AG20443 (cell line): ENCODE measurements at regions not wholly inside any gene's neighbourhood (a gene's known extent, or its start where the extent isn't known, plus 50 kb on each side); places are given as distances from the start of the nearest gene placed in this dataset.
A peak's percentile ranks its signal among the peaks of the same experiment; 100 is the strongest.

Experiments used
- DNase-seq: peaks from one replicate; pipeline ENCODE4 v3.0.0; 2012; ENCODE audit warnings: low spot score, mixed read lengths

DNA sequence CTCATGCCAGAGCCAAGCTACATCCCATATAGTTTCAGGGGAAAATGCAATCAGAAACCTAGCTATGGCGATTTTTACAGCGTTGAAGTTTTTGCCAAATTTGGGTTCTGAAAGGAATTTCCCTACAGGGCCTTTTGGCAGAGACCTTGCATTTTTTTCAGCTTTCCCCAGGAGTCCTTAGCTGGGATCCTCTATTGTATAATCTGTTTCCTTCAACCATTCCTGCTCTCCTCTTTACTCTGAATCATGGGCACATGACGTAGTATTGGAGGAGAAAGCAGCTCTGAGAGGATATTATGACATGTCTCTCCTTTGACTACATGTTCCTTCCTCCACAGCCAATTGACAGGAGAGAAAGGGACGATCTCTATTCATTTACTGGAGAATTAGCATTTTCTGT, 118.5 kb upstream of the ERCC6L2 start:
- DNase-seq = peak; percentile 82

DNA sequence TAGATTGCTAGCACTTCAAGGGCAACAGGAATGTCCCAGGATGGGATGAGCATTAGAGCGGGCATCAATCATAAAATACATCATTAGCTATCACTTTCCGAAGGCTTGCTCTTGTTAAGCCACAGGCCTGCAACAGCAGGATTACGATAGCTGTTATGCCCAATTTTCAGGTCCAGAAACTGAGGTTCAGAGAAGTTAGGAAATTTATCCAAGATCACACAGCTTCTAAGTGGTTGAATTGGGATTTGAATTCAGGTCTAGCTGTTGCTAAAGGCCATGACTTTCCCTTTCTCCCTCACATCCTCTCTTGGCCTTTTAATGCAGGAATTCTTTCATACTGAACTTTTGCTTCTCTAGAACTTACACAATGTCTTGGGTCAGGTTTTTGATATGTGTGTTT, 119.4 kb upstream of the ERCC6L2 start:
- no peak for DNase-seq

DNA sequence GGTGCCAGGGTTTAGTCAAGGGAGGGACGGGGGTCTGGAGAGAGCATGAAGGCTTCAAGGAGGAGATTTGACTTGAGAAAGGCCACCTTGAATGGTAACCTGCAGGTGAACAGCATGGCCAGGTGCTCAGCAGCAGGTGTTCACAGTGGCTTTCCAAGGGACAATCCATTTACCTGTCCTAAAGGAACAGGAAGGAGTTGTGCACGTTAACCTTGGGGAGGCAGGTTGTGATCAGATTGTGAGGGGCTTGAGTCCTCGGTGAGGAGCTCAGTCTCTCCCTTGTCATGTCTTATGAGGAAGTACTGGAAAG, 120.1 kb upstream of the ERCC6L2 start:
- no peak for DNase-seq

DNA sequence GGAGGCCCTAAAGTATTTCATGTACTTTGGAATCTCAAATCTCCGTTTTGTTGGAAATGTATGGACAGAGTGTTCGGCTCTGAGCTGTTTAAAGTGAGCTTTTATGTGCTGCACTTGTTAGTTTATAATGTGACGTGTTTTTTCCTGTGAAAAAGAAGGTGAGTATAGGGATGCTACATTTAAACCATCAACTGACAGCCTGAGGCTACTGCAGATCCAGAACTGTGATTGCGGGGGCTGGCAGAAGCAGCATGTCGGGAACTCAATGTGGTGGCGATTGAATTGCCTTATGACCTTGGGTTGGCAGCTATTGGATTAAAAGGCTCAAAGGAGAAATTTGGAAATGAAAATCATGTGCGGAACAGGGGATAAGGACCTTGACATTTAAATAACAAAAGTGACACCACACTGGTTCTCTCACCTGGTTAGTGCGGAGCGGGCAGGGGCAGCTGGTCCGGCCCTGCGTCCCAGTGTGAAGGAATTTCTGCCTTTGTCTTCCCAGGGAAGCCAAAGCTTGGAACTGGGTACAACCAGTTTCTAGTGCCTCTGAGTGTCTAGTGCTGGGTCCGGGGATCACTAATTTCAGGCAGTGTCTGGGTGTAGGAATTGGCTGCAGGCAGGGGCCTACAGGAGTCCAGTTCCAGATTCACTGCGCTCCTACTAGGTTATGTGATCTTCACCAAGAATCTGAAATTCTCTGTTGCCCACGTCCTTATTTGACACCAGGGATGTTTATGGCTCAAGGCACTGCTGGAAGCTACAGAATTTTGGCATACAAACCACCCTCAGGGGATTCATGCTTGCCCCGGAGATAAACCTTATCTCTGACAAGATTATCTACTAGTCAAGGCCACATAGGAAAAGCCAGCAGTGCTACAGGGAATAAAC, 120.7 kb upstream of the ERCC6L2 start:
- DNase-seq = no peak

DNA sequence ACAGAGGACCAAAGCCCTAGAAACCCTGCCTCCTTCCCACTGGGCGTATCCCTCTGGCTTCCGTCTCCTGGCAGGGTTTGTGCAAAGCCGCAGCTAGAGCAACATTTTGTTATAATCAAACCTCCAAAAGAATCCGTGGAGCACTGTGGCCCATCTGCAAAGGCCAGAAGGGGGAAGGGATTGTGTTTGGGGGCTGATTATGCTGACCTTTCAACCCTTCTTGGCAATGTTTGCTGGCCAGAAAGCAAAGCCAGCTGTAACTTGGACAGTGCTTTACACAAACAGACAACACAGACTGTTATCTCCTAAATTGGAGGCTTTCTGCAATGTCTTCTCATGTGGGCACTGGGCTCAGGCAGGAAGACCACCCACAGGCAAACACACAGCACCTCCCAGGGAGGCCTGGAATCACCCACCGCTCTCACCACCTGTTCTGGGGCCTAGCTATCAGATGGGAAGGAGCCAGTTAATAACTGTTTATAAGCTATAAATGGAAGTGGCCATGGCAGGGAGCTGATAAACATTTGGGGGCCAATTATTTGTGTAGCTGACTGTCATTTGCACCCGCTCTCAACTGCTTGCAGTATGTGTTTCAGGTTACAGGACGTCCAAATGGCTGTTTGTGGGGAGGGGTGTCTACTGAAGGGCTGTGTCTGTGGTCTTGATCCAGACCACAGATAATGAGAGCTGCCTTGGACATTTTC, 121.6 kb upstream of the ERCC6L2 start:
- DNase-seq = peak; percentile 33

DNA sequence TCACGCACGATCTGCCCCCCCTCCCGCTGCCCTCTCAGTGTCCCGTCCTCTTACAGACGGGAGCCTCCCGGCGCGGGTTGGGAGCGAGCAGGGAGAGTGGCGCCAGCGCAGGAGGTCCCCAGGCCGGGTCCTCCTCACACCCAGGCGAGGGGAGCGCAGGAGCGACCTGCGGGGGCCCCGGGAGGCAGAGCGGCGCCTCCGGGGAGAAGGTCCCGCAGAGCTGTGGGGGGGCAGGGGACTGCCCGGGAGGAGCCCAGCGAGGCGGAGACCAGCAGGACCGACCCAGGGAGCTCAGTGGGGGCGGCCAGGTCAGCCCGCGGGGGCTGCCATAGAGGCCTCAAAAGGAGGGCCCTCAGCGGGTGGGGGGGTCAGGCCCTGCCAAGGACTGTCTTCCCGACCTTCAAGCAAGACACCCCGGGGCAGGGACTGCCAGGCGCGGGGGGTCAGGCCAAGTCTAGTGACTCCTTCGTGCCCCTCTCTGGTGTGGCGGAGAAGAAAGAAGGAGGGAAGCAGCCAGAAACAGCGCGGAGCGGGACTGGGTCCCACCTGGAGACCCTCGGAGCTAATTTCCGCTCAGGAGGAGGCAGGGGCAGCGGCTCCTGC, 123.3 kb upstream of the ERCC6L2 start:
- no peak for DNase-seq

DNA sequence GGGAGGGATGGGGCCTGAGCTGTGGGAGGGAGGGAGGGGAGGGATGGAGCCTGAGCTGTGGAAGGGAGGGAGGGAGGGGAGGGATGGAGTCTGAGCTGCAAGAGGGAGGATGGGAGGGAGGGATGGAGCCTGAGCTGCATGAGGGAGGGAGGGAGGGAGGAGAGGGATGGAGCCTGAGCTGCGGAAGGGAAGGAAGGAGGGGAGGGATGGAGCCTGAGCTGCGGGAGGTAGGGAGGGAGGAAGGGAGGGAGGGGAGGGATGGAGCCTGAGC, 124.0 kb upstream of the ERCC6L2 start:
- DNase-seq = no peak

DNA sequence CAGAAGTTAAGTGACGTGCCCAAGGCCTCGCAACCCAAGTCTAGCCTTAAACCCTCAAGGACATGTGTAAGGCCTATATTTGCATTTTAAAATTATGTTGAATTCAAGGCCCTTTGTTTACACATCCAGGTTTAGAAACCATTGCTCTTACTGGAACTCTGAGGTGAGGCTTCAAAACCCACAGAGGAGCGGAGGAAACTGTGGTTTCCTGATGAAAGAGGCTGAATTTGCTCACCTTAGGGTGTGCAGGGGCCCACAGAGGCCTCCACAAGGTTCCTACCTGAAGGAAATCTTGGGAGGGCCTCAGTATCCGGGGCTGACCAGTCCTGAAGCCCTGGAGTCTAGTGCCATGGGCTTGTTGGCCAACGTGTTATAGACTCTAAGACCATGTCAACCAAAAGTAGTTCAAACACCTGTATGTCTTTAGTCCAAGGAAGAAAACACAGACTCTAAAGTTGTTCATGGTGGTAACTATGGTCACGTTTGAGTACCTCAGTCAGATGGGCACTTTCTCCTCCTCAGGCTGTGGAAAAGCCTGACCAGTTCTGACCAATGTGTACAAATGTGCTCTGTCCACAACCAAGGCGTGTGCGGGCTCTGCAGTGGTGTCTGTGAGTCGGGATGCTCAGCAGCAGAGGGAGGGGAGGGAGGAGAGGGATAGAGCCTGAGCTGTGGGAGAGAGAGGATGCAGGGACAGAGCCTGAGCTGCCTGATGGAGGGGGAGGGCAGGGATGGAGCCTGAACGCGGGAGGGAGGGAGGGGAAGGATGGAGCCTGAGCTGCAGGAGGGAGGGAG, 124.6 kb upstream of the ERCC6L2 start:
- no peak for DNase-seq

DNA sequence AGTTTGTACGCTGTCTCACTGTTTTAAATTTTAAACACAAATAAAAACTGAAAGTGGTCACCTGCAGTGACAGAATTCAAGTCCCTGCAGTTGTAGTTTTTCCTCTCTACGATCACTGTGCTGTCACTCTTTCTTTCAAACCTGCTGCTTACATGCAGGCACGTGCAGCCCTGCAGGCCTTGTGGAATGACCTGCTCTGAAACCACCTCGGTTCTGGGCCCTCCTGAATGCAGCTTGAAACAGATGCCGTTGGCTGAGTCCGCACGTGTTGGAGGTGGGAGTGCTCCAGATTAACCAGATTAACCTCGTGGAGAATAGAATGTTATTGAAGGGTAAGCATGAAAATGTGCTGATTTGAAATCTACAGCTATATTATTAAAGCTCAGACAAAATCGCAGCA, 126.0 kb upstream of the ERCC6L2 start:
- no peak for DNase-seq

DNA sequence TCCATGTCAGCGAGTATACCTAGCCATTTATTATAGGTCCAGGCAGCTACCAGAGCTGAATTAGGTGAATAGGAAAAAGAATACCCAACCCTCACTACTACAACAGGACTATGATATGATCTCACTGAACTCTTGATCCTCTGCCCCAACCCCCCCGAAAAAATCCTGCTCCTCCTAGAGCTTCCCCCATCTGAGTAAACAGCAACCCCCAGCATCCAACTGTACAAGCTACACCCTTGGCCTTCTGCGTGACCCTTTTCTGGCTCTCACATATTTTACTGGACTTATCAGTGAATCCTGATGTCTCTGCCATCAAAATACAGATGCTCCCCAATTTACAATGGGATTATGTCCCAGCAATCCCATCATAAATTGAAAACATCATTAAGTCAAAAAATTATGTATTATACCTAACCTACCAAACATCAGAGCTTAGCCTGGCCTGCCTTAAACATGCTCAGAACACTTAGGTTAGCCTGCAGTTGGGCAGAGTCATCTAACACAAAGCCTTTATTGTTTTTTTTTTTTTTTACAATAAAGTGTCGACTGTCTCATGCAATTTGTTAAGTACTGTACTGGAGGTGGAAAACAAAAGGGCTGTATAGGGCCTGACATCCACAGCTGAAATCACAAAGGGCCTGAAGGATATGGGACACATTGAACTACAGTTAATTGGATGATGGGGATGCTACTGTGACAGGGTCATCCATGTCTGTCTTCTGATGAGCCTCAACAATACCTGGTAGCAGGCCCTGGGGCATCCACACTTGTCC, 128.9 kb upstream of the ERCC6L2 start:
- no peak for DNase-seq

DNA sequence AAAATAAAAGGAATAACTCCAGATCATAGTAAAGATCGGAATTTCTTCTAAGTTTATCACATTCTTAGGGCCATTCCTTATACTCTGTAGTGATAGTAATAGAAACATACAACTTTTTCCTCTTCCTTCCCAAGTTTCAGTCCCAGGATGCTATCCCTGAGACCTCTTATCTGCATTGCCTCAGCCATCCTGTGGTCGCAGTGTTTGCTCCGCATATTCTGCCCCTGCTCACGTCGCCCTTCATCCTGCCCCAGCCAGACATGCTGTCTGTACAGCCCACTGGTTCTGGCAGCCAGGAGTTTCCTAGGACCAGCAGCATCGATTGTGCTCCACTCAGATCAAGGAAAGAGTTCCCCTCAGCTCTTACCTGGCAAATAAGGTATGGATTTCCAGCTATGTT, 132.7 kb upstream of the ERCC6L2 start:
- no peak for DNase-seq

DNA sequence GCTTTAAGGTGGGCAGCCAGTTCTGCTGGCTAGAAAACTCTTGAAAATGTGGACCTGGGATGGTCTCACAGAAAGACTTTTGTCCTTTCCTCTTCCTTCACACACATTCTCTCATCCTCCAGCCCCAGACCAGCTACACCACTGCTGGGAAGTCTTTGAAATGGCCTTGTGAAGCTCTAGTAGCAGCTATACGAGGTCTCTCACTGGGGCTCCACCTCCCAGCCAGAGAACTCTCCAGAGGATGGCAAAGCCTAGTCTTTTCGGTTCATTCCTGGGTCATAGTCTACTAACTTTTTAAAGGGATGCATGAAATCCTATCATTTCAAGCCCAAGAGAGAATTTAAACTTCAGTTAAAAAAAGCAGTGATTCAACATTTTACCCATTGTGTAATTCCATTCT, 133.9 kb upstream of the ERCC6L2 start:
- DNase-seq = no peak

DNA sequence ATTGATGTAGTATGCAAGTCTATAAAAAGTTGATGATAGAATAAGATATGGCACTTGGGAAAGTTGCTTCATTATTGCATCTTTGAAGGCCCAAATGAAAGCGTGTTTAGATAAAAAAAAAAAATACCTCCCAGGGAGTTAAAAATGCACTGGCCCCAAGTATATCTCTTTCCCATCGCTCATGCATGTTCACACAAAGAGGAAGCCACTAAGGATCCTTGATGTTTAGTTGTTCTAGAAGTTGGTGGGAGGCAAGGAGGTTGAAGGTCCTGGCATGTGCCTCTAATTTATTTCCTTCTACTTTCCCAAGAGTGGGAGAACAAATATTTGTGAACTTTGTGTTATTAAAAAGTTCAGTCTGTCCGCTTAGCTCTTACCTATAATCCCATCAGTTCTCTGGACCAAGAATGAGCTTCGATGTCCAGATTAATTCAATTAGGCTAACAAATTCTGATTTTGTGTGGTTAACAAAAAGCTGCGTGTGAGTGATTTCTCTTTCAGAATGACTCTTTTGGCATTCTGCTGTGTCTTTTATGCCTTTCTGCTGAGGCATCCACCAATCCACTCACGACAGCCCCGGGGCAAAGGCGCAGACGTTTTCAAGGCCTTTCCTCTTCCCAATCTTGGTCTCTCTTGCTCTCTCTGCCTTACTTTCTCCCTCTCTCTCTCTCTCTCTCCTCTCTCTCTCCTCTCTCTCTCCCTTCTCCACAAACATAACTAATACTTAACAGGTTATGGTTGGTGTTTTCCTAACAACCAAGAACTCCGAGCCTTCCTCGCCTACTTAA, 135.1 kb upstream of the ERCC6L2 start:
- DNase-seq = peak; percentile 44

DNA sequence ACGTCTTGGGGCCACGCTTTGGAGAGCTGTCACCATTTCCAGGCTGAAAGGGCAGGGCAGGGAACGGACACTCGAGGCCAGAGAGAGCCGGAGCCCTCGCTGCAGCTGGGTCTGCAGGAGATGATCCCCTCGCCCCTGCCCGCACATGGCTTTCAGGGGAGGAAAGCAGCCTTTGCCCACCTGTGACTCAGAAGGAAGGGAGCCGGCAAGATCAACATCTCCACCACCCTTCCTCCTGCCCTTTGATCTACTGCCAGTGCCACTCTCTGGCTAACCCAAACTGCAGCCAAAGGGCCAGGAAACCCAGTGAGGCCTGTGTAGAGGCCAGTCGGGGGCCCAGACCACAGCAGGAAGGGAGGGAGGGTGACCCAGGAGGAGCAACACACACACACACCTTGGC, 137.1 kb upstream of the ERCC6L2 start:
- DNase-seq = no peak

DNA sequence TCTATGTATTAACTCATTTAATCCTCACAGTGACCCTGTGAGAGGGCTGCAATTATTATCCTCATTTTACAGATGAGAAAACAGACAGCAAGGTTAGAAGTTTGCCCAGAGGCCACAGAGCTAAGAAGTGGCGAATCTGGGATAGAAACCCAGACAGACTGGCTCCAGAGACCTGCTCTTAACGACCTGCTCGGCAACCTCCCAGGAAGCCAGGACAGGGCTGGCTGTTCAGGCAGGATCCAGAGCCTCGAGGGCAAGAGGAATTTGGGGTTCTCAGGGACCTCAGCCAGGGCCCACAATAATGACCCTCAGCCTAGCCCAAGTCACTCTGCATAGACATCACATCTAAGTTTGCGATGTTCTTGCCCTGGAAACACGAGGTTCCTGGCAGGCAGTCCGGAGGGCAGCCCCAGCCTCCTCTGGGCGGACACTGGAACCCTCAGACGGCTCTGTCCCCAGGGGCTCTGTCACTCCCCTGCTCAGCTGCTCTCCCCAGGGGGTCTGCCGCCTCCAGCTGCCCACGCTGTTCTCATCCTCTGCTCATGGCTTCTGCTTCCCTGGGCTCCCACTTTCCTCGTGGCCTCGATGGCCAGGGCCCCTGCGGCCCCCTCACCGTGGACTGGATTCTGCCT, 138.5 kb upstream of the ERCC6L2 start:
- no peak for DNase-seq

DNA sequence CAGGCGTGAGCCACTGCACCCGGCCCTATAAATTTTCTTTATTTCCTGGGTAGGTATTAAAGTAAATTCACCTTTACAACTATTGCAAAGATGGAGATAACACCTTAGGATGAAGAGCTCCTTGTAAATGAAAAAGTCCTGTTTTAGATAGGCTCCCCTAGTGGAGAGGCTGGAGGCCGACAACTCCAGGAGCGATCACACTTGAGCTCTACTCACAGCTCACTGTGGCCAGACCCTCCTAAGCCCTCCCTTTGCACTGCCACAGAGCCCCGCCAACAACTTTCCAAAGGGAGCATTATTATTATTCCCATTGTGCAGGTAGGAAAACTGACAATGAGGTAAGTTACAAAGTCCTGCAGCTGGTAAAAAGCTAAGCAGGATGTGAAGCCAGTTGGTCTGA, 139.1 kb upstream of the ERCC6L2 start:
- DNase-seq = no peak

DNA sequence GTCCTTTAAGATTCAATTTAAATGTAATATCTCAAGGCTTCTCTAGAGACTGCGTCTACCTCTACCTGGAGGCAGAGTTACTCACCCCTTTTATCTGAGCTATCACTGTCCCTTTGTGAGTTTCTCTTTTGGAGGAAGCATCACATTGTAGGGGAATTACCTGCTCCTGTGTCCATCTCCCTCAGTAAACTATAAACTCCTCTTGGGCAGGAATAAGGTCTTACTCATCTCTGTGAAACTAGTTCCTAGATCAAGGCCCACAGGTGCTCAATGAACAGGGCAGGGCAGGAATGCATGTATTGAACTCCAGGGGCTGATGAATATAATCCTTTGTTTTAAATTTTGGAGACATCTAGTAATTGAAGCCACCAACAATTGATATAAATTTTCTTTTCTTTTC, 139.8 kb upstream of the ERCC6L2 start:
- no peak for DNase-seq

DNA sequence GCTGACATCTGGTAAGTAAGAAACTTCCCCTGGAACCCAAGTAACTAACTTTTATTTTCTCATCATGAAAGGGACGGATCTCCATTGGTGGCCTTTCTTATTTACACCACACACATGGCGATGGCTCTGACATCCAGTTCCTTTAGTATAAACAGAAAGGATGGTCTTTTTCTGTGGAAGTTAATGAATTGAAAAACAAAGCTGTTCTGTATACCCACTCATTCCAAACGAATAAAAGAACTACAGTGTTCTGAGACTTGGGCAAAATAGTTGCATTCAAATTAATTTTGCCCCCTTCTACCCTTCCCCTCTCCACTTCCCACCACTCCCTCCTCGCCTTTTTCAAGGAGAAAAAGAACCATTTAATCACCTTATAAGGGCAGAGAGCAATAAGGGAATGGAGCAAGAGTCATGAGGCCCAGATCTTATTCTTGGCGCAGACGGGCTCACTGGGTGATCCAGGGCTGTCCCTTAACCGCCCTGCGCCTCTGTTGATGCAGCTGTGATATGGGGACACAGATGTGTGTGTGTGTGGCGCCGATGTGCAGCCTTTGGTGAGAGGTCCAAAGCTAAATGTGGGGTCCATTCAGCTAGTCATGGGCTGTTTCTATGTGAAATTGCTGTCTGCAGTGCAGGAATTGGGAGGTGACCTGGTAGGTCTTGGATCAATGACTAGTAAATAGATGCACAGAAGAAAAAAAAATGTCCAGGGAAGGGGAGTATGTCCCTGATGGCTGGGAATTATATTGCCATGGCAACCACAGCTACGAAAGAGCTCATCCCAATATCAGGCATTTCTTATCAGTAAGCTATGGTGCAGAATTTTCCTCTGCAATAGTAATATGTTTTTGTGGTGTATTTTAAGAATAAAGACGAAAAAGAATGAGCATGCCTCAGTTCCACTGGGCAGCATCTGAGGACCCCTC, 141.5 kb upstream of the ERCC6L2 start:
- no peak for DNase-seq

DNA sequence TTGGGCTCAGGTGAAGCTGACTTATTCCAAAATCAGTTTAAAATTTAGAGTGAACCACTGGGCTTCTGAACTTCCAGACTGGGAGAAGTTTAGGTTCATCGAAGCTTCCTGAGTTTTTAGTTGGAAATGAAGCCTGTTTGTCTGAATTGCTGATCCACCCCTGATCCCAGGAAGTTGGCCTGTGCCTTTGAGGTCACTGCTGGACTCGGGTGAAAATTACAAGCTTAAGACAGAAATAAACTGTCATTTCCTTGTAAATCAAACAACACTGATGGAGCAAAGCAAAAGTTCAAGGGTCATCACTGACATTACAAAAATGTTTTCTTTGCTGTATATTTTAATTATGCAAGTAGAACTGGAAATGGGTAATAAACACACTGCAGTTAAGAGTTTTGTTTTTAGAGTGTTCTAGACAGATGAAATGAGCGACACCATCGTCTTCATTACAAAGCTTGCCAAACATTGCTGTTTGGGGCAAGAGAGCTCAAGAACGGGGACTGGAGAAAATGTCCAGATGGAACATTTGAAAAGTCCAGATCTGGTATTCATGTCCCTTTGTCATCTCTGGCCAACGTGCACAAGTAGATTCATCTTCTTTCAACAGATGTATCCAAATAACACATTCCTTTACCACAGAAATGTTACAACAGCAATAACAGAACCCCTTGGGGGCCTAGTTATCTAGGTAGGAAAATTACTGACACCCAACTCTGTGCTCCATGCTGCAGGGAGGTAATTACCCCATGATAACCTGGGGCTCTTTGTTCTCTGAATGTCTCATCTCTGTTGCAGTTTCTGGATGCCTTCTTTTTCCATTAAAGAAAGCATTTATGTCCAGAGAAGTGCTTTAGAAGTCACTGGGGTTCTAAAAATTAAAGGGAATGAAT, 142.4 kb upstream of the ERCC6L2 start:
- DNase-seq = no peak
